K562 (cell line): ENCODE measurements at regions not wholly inside any gene's neighbourhood (a gene's known extent, or its start where the extent isn't known, plus 50 kb on each side); places are given as distances from the start of the nearest gene placed in this dataset.

Experiments
- ATAC-seq: fragments of 200-7000 bp; cut with Tn5 transposase; 3 replicates; pipeline ENCODE4 v1.9.1; 2020; ENCODE audit warnings: moderate library complexity
- BruUV-seq: library from RNA; stranded (reverse); fragments of 400-500 nt; replicated peaks from 2 replicates; lab custom pipeline; 2021; lab: Mats Ljungman, UMichigan
- CTCF ChIA-PET: fragments of 300-600 bp; formaldehyde crosslinking; extraction: SDS; loops from one replicate; lab custom pipeline; 2021; ENCODE audit warnings: low intra/inter-chr PET ratio; lab: Yijun Ruan, JAX
- POLR2A ChIA-PET: fragments of 300-600, 350-650 bp; sonication (Branson Sonifier 250); formaldehyde crosslinking; extraction: SDS; loops from one replicate; lab custom pipeline; 2021; ENCODE audit warnings: antibody characterized with exemption, inconsistent platforms; lab: Yijun Ruan, JAX
- DNase-seq, 4 experiments: peaks; one replicate each; pipeline versions ENCODE4 v3.0.0 to v3.0.0-alpha.2; 2011 to 2018; ENCODE audit warnings: low spot score in 3 of 4, mixed read lengths in 3 of 4; ENCODE audit errors: extremely low read depth in 1 of 4
- FAIRE-seq: peaks from 2 replicates; lab custom pipeline; 2011; peaks lifted over from hg19 to GRCh38; lab: Jason Lieb, UNC
- H2AFZ ChIP-seq: 2 replicates; pipeline ENCODE4 v1.6.0; 2011; ENCODE audit warnings: low read depth, low read length, control low read depth, inconsistent platforms
- H3K27ac ChIP-seq: fragments of 200-600 bp; 3 replicates; pipeline ENCODE4 v1.8.0; 2011; ENCODE audit warnings: low read depth, mild to moderate bottlenecking, control low read depth, inconsistent platforms, low read length, moderate library complexity, mixed read lengths; ENCODE audit errors: extremely low read depth
- H3K27me3 ChIP-seq, 2 experiments: fragments of 300-600 bp in 1 of 2; 2 replicates in 1 of 2; 3 replicates in 1 of 2; pipeline versions ENCODE4 v1.6.0 to v1.8.0; 2011; ENCODE audit warnings: inconsistent platforms in 2 of 2, low read length in 2 of 2, mild to moderate bottlenecking in 1 of 2, mixed read lengths in 1 of 2, moderate library complexity in 1 of 2; ENCODE audit not compliant: control insufficient read depth in 2 of 2, insufficient read depth in 2 of 2
- H3K36me3 ChIP-seq: fragments of 300-600 bp; 3 replicates; pipeline ENCODE4 v1.8.0; 2011; ENCODE audit warnings: mild to moderate bottlenecking, low read length, inconsistent platforms; ENCODE audit not compliant: control insufficient read depth, insufficient read depth
- H3K4me1 ChIP-seq, 2 experiments: fragments of 200-600 bp in 1 of 2; replicated peaks in 1 of 2; 2 replicates in 1 of 2; 3 replicates in 1 of 2; pipeline versions ENCODE4 v1.5.1 to v1.8.0; 2011; ENCODE audit warnings: inconsistent platforms in 2 of 2, low read length in 2 of 2, mild to moderate bottlenecking in 1 of 2, mixed read lengths in 1 of 2, moderate library complexity in 1 of 2; ENCODE audit not compliant: control insufficient read depth in 2 of 2, insufficient read depth in 2 of 2
- H3K4me2 ChIP-seq: 2 replicates; pipeline ENCODE4 v1.6.1; 2011; ENCODE audit warnings: low read length, control low read depth, inconsistent platforms, mixed read lengths; ENCODE audit not compliant: insufficient read depth
- H3K4me3 ChIP-seq: fragments of 200-600 bp; sonication (generic), shearing (Covaris generic); 2 replicates; pipeline ENCODE4 v1.5.1; 2016; ENCODE audit warnings: control low read depth, inconsistent platforms
- H3K79me2 ChIP-seq: fragments of 200-600 bp; 3 replicates; pipeline ENCODE4 v1.8.0; 2011; ENCODE audit warnings: low read length, inconsistent platforms; ENCODE audit not compliant: control insufficient read depth, insufficient read depth
- H3K9ac ChIP-seq, 2 experiments: 2 replicates each; pipeline versions ENCODE4 v1.6.0 to v1.6.1; 2011; ENCODE audit warnings: low read depth in 2 of 2, low read length in 2 of 2, control low read depth in 1 of 2, inconsistent platforms in 1 of 2, mild to moderate bottlenecking in 1 of 2, mixed read lengths in 1 of 2; ENCODE audit not compliant: insufficient read depth in 1 of 2
- H3K9me1 ChIP-seq: one replicate; pipeline ENCODE4 v1.6.0; 2011; ENCODE audit warnings: inconsistent platforms, mild to moderate bottlenecking, low read length, moderate library complexity; ENCODE audit not compliant: control insufficient read depth, insufficient read depth
- H3K9me3 ChIP-seq: replicated peaks from 2 replicates; pipeline ENCODE4 v1.5.1; 2011; ENCODE audit warnings: low read depth, low read length, inconsistent platforms; ENCODE audit not compliant: control insufficient read depth, insufficient read depth
- H4K20me1 ChIP-seq: replicated peaks from 2 replicates; pipeline ENCODE4 v1.6.1; 2011; ENCODE audit warnings: low read length, inconsistent platforms, mixed read lengths; ENCODE audit not compliant: control insufficient read depth, insufficient read depth
- CBX3 ChIP-seq, 2 experiments: IDR thresholded peaks; 1 replicate in 1 of 2; 2 replicates in 1 of 2; pipeline ENCODE4 v1.6.1; 2012; ENCODE audit warnings: inconsistent platforms in 2 of 2, low read length in 2 of 2, borderline replicate concordance in 1 of 2, control low read depth in 1 of 2
- WGBS: fragments of 100-300 bp; shearing (Covaris generic); methylation state at CpG from one replicate; pipeline ENCODE4 v1.1.6; 2016; ENCODE audit warnings: low coverage, mixed read lengths; ENCODE audit not compliant: insufficient coverage; ENCODE audit errors: missing lambda C conversion rate; 5-methylcytosine and 5-hydroxymethylcytosine counted together
- in situ Hi-C: fragments of 300-500 bp; cut with MboI; formaldehyde crosslinking; loops from 4 replicates; pipeline ENCODE4 v1.15.0; 2018; ENCODE audit warnings: inconsistent platforms, mixed read lengths
- intact Hi-C: fragments of 100-400 bp; cut with micrococcal nuclease; formaldehyde crosslinking; loops from 2 replicates; pipeline ENCODE4 v1.14.2; 2022
- TF ChIP-seq, protein P1 (sequence below): sonication (generic); formaldehyde crosslinking; IDR thresholded peaks from 2 replicates; pipeline ENCODE4 v1.8.0; 2022; ENCODE audit warnings: mild to moderate bottlenecking, missing genetic modification reagents

- ChIA-PET CTCF (no interaction called here), POLR2A (interaction anchor here (0.6 to 1.2 kb wide), 3 partner anchors 12 to 94 kb away, joined by 3 read pairs; no protein-coding TSS in a partner anchor)
- Histone ChIP-seq H3K4me2 (no peak overlapping the region), H3K9ac (no peak overlapping the region), H3K36me3 (no peaks in the 10 kb centered on the region), H3K9me1 (no peaks in the 10 kb centered on the region), H3K79me2 (no peaks in the 10 kb centered on the region), H3K4me1 (no peaks in the 10 kb centered on the region), H3K4me3 (no peak overlapping the region), H3K27ac (no peak overlapping the region), H2AFZ (no peak overlapping the region), H4K20me1 (no peaks in the 10 kb centered on the region), H3K27me3 (no peaks in the 10 kb centered on the region), H3K9me3 (no peaks in the 10 kb centered on the region)
- intact Hi-C loops, result no loop called here
- FAIRE-seq (no peak), ATAC-seq (no peak), DNase-seq (no peak)
- WGBS, result 4% methylated on average over 4 of the region's 4 CpGs
- TF ChIP-seq, protein P1, sequence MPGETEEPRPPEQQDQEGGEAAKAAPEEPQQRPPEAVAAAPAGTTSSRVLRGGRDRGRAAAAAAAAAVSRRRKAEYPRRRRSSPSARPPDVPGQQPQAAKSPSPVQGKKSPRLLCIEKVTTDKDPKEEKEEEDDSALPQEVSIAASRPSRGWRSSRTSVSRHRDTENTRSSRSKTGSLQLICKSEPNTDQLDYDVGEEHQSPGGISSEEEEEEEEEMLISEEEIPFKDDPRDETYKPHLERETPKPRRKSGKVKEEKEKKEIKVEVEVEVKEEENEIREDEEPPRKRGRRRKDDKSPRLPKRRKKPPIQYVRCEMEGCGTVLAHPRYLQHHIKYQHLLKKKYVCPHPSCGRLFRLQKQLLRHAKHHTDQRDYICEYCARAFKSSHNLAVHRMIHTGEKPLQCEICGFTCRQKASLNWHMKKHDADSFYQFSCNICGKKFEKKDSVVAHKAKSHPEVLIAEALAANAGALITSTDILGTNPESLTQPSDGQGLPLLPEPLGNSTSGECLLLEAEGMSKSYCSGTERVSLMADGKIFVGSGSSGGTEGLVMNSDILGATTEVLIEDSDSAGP (CRISPR knock-in tag), result no peak
- peak in 1 of 2 experiments; percentile 44; a peak in 1 of 3 replicates for TF ChIP-seq CBX3 (IDR thresholded peaks at IDR 0.05; ENCODE audit: borderline replicate concordance in 1 of 2, low read length in 2 of 2)
- in situ Hi-C loops, result no loop called here
- no TSS peak for BruUV-seq
Observed at GRCh38 chr17:27701963-27702362, 71.0 kb downstream of the LGALS9 start.
